Upper lobe of left lung (tissue), 6 donors: ENCODE measurements at regions not wholly inside any gene's neighbourhood (a gene's known extent, or its start where the extent isn't known, plus 50 kb on each side); places are given as distances from the start of the nearest gene placed in this dataset.

ENCODE experiments used
- ATAC-seq, 2 donors: fragments of 200-7000 bp; cut with Tn5 transposase; one replicate each; pipeline ENCODE4 v1.9.1; 2022; ENCODE audit warnings: mild to moderate bottlenecking in 2 of 2, moderate library complexity in 2 of 2; ENCODE audit not compliant: low FRiP score in 2 of 2
- DNase-seq, 2 donors: peaks; one replicate each; pipeline ENCODE4 v3.0.0-alpha.2; 2019 to 2020
- H3K27ac ChIP-seq, 4 donors: fragments of 200-600 bp; sonication (generic); one replicate each; pipeline ENCODE4 v1.5.1; 2016 to 2019
- H3K27me3 ChIP-seq, 4 donors: fragments of 200-600 bp; sonication (generic); one replicate each; pipeline ENCODE4 v1.5.1; 2017 to 2019
- H3K36me3 ChIP-seq, 4 donors: fragments of 200-600 bp; sonication (generic); one replicate each; pipeline ENCODE4 v1.5.1; 2016 to 2019
- H3K4me1 ChIP-seq, 4 donors: fragments of 200-600 bp; sonication (generic); one replicate each; pipeline ENCODE4 v1.5.1; 2018 to 2019
- H3K4me3 ChIP-seq, 4 donors: fragments of 200-600 bp; sonication (generic); one replicate each; pipeline ENCODE4 v1.5.1; 2017 to 2019; ENCODE audit warnings: mild to moderate bottlenecking in 2 of 4, moderate library complexity in 1 of 4
- H3K9me3 ChIP-seq, 4 donors: fragments of 200-600 bp; sonication (generic); one replicate each; pipeline ENCODE4 v1.5.1; 2018 to 2019
- CTCF ChIP-seq, 6 experiments: fragments of 450-650 bp in 4 of 6; fragments of 200-600 bp in 2 of 6; sonication (generic) in 2 of 6; IDR thresholded peaks; one replicate each; pipeline ENCODE4 v1.5.1; 2016 to 2019; ENCODE audit warnings: antibody characterized with exemption in 6 of 6
- EP300 ChIP-seq, 4 donors: sonication (generic); formaldehyde crosslinking; IDR thresholded peaks; one replicate each; pipeline ENCODE4 v1.5.1; 2017; ENCODE audit warnings: antibody characterized with exemption in 4 of 4, control low read depth in 2 of 4
- POLR2A ChIP-seq, 4 donors: fragments of 450-650 bp; IDR thresholded peaks; one replicate each; pipeline ENCODE4 v1.5.1; 2016 to 2017; ENCODE audit warnings: antibody characterized with exemption in 4 of 4, mild to moderate bottlenecking in 2 of 4
- POLR2AphosphoS5 ChIP-seq, 2 donors: sonication (generic); formaldehyde crosslinking; IDR thresholded peaks; one replicate each; pipeline ENCODE4 v1.5.1; 2017; ENCODE audit warnings: antibody characterized with exemption in 2 of 2
- WGBS, 2 donors: methylation state at CpG; one replicate each; pipeline ENCODE4 v1.1.5; 2017 to 2018; 5-methylcytosine and 5-hydroxymethylcytosine counted together
- donor health status: DM: no; HTN: no; CAD: no; lungs with moderate emphysema.
- donor health status: DM: no; HTN: yes; CAD: no; lungs with severe emphysema.

GRCh38 chr7:118029826-118030422 is 154.0 kb upstream of the LSM8 start:
- ATAC-seq (no peak), DNase-seq (no peak)
- Histone ChIP-seq H3K4me1 (no peaks in the 10 kb centered on the region), H3K9me3 (no peaks in the 10 kb centered on the region), H3K36me3 (no peaks in the 10 kb centered on the region), H3K4me3 (no peak overlapping the region), H3K27me3 (no peaks in the 10 kb centered on the region), H3K27ac (no peak overlapping the region)
- 57 to 73% methylated on average over 6 of the region's 6 CpGs for WGBS, 2 donors
- no peak for TF ChIP-seq EP300 (IDR thresholded peaks at IDR 0.05)
- no peak for TF ChIP-seq CTCF (IDR thresholded peaks at IDR 0.05)
- no peak for TF ChIP-seq POLR2AphosphoS5 (IDR thresholded peaks at IDR 0.05)
- TF ChIP-seq POLR2A (IDR thresholded peaks at IDR 0.05) = no peak

GRCh38 chr7:118033273-118033672 is 150.7 kb upstream of the LSM8 start:
- 76 to 86% methylated on average over 1 of the region's 1 CpG for WGBS, 2 donors
- ATAC-seq (no peak), DNase-seq (no peak)
- no peaks in the 10 kb centered on the region for H3K36me3 ChIP-seq
- TF ChIP-seq EP300 (IDR thresholded peaks at IDR 0.05) (no peak), CTCF (IDR thresholded peaks at IDR 0.05) (no peak), POLR2AphosphoS5 (IDR thresholded peaks at IDR 0.05) (no peak), POLR2A (IDR thresholded peaks at IDR 0.05) (no peak)
- no peaks in the 10 kb centered on the region for H3K4me1 ChIP-seq
- H3K27me3 ChIP-seq = no peaks in the 10 kb centered on the region
- no peaks in the 10 kb centered on the region for H3K9me3 ChIP-seq
- no peak overlapping the region for H3K27ac ChIP-seq
- H3K4me3 ChIP-seq = no peak overlapping the region

- no peak for TF ChIP-seq POLR2AphosphoS5 (IDR thresholded peaks at IDR 0.05)
- no peak for TF ChIP-seq CTCF (IDR thresholded peaks at IDR 0.05)
- TF ChIP-seq EP300 (IDR thresholded peaks at IDR 0.05) = no peak
- TF ChIP-seq POLR2A (IDR thresholded peaks at IDR 0.05) = no peak
Observed at GRCh38 chr7:118039963-118040489, 143.9 kb upstream of the LSM8 start.

GRCh38 chr7:118040562-118040961 is 143.4 kb upstream of the LSM8 start:
- no peaks in the 10 kb centered on the region for H3K4me1 ChIP-seq
- ATAC-seq = no peak
- H3K27me3 ChIP-seq = no peaks in the 10 kb centered on the region
- 56 to 65% methylated on average over 2 of the region's 2 CpGs for WGBS, 2 donors
- no peak overlapping the region for H3K4me3 ChIP-seq
- TF ChIP-seq EP300 (IDR thresholded peaks at IDR 0.05) = no peak
- TF ChIP-seq CTCF (IDR thresholded peaks at IDR 0.05) = no peak
- TF ChIP-seq POLR2AphosphoS5 (IDR thresholded peaks at IDR 0.05) = no peak
- no peak for TF ChIP-seq POLR2A (IDR thresholded peaks at IDR 0.05)
- no peak for DNase-seq
- no peaks in the 10 kb centered on the region for H3K36me3 ChIP-seq
- H3K27ac ChIP-seq = no peak overlapping the region
- no peaks in the 10 kb centered on the region for H3K9me3 ChIP-seq

More at GRCh38 chr7:118039963-118040489, 143.9 kb upstream of the LSM8 start:
- no peaks in the 10 kb centered on the region for H3K36me3 ChIP-seq
- no peak overlapping the region for H3K27ac ChIP-seq
- DNase-seq (no peak), ATAC-seq (no peak)
- H3K4me3 ChIP-seq = no peak overlapping the region
- H3K27me3 ChIP-seq = no peaks in the 10 kb centered on the region
- H3K4me1 ChIP-seq = no peaks in the 10 kb centered on the region
- H3K9me3 ChIP-seq = no peaks in the 10 kb centered on the region

GRCh38 chr7:118041251-118041878 is 142.6 kb upstream of the LSM8 start:
- ATAC-seq = no peak
- no peaks in the 10 kb centered on the region for H3K27me3 ChIP-seq
- no peaks in the 10 kb centered on the region for H3K9me3 ChIP-seq
- TF ChIP-seq EP300 (IDR thresholded peaks at IDR 0.05) (no peak), POLR2AphosphoS5 (IDR thresholded peaks at IDR 0.05) (no peak), CTCF (IDR thresholded peaks at IDR 0.05) (no peak), POLR2A (IDR thresholded peaks at IDR 0.05) (no peak)
- H3K4me1 ChIP-seq = no peaks in the 10 kb centered on the region
- H3K36me3 ChIP-seq = no peaks in the 10 kb centered on the region
- no peak for DNase-seq
- no peak overlapping the region for H3K27ac ChIP-seq
- 51 to 53% methylated on average over 3 of the region's 3 CpGs for WGBS, 2 donors
- no peak overlapping the region for H3K4me3 ChIP-seq
